NB4 (cell line): ENCODE measurements at regions not wholly inside any gene's neighbourhood (a gene's known extent, or its start where the extent isn't known, plus 50 kb on each side); places are given as distances from the start of the nearest gene placed in this dataset.

ENCODE experiments used
- DNase-seq: peaks from one replicate; pipeline ENCODE4 v3.0.0; 2010; ENCODE audit warnings: low read depth
- H3K4me3 ChIP-seq: one replicate; pipeline ENCODE4 v1.5.1; 2011; ENCODE audit warnings: mild to moderate bottlenecking, low read depth, low read length, moderate library complexity
- CTCF ChIP-seq: IDR thresholded peaks from one replicate; pipeline ENCODE4 v1.5.1; 2012; ENCODE audit warnings: low read depth, low read length
- MYC ChIP-seq: IDR thresholded peaks from 2 replicates; pipeline ENCODE4 v1.6.1; 2011; ENCODE audit warnings: low read depth, low read length
- POLR2A ChIP-seq: IDR thresholded peaks from 2 replicates; pipeline ENCODE4 v1.6.1; 2011; ENCODE audit warnings: mild to moderate bottlenecking; ENCODE audit not compliant: insufficient read length; ENCODE audit errors: extremely low read depth
- TF ChIP-seq, protein P1 (sequence below): IDR thresholded peaks from 2 replicates; pipeline ENCODE4 v1.6.1; 2011; ENCODE audit warnings: low read depth, low read length

GRCh38 chr20:22861990-22862389 is 173.1 kb upstream of the SSTR4 start:
- TF ChIP-seq CTCF (no peak), MYC (no peak), POLR2A (no peak)
- TF ChIP-seq, protein P1, sequence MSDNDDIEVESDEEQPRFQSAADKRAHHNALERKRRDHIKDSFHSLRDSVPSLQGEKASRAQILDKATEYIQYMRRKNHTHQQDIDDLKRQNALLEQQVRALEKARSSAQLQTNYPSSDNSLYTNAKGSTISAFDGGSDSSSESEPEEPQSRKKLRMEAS, result no peak
- no peak overlapping the region for H3K4me3 ChIP-seq
- DNase-seq, result no peak

DNA sequence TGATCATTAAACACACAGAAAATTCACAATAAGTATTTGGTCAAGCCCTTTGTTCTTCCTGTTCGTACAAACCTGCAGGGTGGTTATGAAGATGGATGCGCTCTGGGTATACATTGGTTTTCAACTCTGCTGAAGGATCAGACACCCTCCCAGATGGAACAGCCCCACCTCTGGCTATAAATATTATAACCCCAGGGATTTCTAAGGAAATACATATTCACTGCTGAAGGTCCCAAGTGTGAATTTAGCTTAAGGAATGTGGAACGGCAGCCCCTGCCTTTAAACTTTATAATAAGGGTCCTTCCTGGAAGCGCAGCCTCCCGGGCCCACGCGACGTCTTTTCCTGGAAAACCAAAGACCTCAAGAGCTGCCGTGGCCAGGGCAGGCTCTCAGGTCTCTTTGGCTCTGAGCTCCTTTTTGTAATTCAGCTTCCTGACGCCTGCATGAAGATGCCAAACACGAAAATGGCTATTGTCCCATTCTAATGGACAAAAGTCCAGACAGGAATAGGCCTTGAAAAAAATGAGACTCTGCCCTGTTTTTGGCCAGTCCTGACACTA is 172.4 kb upstream of the SSTR4 start:
- no peak for DNase-seq
- TF ChIP-seq CTCF (no peak), MYC (no peak), POLR2A (no peak)
- TF ChIP-seq, protein P1, result no peak
- H3K4me3 ChIP-seq, result no peak overlapping the region

DNA sequence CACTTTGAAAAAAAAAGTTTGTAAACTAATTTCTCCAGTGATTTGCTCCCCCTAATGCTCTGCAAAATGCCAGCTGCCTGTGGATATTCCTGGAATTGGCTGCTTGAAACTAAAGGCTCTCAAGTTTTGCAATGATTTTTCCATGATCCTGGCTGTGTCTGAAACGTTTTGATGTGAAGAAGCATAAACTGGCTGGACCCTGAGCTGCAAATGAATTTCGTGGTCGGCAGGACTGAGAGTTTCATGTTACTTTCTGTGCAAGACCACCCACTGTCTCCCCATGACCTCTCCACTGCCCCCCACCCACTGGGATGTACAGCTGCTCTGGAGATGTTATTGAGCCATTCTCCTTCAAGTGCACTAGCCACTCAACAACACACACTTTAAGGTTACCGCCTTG is 171.3 kb upstream of the SSTR4 start:
- H3K4me3 ChIP-seq, result no peak overlapping the region
- DNase-seq, result no peak
- TF ChIP-seq MYC, result no peak
- no peak for TF ChIP-seq CTCF
- TF ChIP-seq POLR2A, result no peak
- TF ChIP-seq, protein P1, result no peak

DNA sequence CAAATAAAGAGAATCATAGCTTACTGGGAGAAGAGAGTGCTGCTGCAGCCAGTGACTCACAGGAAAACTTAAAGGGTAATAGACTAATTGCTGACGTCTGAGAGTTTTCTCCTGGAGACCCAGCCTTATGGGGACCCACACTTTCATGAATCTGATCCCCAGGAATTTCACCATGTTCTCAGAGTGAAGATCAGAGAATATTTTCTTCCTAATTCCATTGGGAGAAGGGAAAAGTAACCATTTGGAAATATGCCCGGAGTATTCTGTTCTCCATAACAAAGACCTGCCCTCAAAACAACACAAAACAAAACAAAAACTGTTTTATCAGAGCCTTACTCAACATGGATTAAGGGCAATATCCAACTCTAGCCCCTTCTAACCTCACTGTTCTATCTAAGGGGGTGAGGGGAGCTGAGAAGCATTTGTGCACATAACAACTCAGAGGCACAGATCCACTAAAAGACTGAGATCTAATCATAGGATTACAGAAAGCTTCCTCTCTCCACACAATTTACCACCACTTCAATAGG is 168.2 kb upstream of the SSTR4 start:
- TF ChIP-seq MYC (no peak), POLR2A (no peak), CTCF (no peak)
- DNase-seq, result no peak
- H3K4me3 ChIP-seq, result no peak overlapping the region

GRCh38 chr20:22878166-22878565 is 156.9 kb upstream of the SSTR4 start:
- no peak for DNase-seq
- no peak for TF ChIP-seq CTCF
- TF ChIP-seq, protein P1, result no peak
- TF ChIP-seq POLR2A, result no peak
- TF ChIP-seq MYC, result no peak

DNA sequence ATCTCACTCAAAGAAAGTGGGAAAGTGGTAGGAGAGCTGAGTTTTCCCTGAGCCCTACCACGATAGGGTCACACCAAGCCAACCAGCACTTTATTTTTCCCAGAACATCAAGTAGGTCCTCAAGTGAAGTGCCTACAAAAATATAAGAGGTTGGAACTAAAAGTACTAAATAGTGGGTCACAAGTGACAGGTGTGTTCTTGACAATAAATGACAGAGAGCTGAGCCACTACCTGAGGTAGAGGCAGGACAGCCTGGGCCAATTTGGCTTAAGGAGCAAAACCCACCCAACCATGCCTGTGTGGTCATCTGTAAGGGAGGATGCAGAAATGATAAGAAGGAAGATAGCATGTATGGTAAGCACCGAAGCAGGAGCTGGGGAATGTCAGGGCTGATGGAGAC is 154.8 kb upstream of the SSTR4 start:
- TF ChIP-seq CTCF (no peak), POLR2A (no peak), MYC (no peak)
- TF ChIP-seq, protein P1, result no peak
- no peak overlapping the region for H3K4me3 ChIP-seq
- no peak for DNase-seq

More at GRCh38 chr20:22878166-22878565, 156.9 kb upstream of the SSTR4 start:
- no peak overlapping the region for H3K4me3 ChIP-seq
